A673 (cell line): ENCODE measurements at regions not wholly inside any gene's neighbourhood (a gene's known extent, or its start where the extent isn't known, plus 50 kb on each side); places are given as distances from the start of the nearest gene placed in this dataset.

ENCODE experiments used
- BruUV-seq: library from RNA; stranded (reverse); fragments of 400-500 nt; replicated peaks from 2 replicates; lab custom pipeline; 2021; lab: Mats Ljungman, UMichigan
- CTCF ChIA-PET: fragments of 300-600 bp; sonication (Branson Sonifier 250); formaldehyde crosslinking; loops from one replicate; lab custom pipeline; 2022; ENCODE audit warnings: antibody characterized with exemption; lab: Charles Lee
- POLR2A ChIA-PET: fragments of 300-600 bp; sonication (Branson Sonifier 250); formaldehyde crosslinking; loops from one replicate; lab custom pipeline; 2022; ENCODE audit warnings: antibody characterized with exemption; ENCODE audit not compliant: low non-redundant PET; lab: Charles Lee
- DNase-seq: peaks from one replicate; pipeline ENCODE4 v3.0.0-alpha.2; 2015; ENCODE audit warnings: low spot score
- H3K27ac ChIP-seq: fragments of 200-600 bp; sonication (generic); 2 replicates; pipeline ENCODE4 v1.5.1; 2016; ENCODE audit warnings: mixed run types, low read depth, mild to moderate bottlenecking, mixed read lengths, antibody characterized with exemption, low read length; ENCODE audit not compliant: poor library complexity, severe bottlenecking
- H3K27me3 ChIP-seq: fragments of 200-600 bp; sonication (generic); replicated peaks from 2 replicates; pipeline ENCODE4 v1.6.1; 2017; ENCODE audit warnings: mixed run types, low read depth, mild to moderate bottlenecking, mixed read lengths, antibody characterized with exemption, low read length; ENCODE audit not compliant: insufficient read depth, poor library complexity
- H3K36me3 ChIP-seq: fragments of 200-600 bp; sonication (generic); 2 replicates; pipeline ENCODE4 v1.6.1; 2016; ENCODE audit warnings: mixed run types, mild to moderate bottlenecking, mixed read lengths, antibody characterized with exemption, low read length; ENCODE audit not compliant: insufficient read depth, poor library complexity, severe bottlenecking
- H3K4me1 ChIP-seq: fragments of 200-600 bp; sonication (generic); 2 replicates; pipeline ENCODE4 v1.6.1; 2017; ENCODE audit warnings: mixed run types, mild to moderate bottlenecking, mixed read lengths, antibody characterized with exemption, low read length; ENCODE audit not compliant: insufficient read depth, poor library complexity, severe bottlenecking
- H3K4me3 ChIP-seq: fragments of 200-600 bp; sonication (generic); 2 replicates; pipeline ENCODE4 v1.5.1; 2016; ENCODE audit warnings: low read depth, mixed run types, mild to moderate bottlenecking, mixed read lengths, low read length; ENCODE audit not compliant: poor library complexity, severe bottlenecking
- H3K9me3 ChIP-seq: fragments of 200-600 bp; sonication (generic); 2 replicates; pipeline ENCODE4 v1.6.1; 2016; ENCODE audit warnings: mixed run types, low read depth, mild to moderate bottlenecking, mixed read lengths, antibody characterized with exemption, low read length; ENCODE audit not compliant: poor library complexity, severe bottlenecking
- EZH2 ChIP-seq: fragments of 200-600 bp; sonication (generic); IDR thresholded peaks from 2 replicates; pipeline ENCODE4 v1.6.1; 2017; ENCODE audit warnings: borderline replicate concordance, low read depth, mild to moderate bottlenecking, mixed read lengths, antibody characterized with exemption, low read length; ENCODE audit not compliant: poor library complexity, severe bottlenecking
- intact Hi-C: fragments of 100-400 bp; cut with micrococcal nuclease; formaldehyde crosslinking; loops from one replicate; pipeline ENCODE4 v1.10.0; 2022; ENCODE audit not compliant: unreplicated experiment
- TF ChIP-seq, protein P1 (sequence below): fragments of 300-800, 200-600 bp; sonication (generic); conservative IDR thresholded peaks from 2 replicates; pipeline ENCODE4 v1.5.1; 2017; ENCODE audit warnings: low read depth, mild to moderate bottlenecking, antibody characterized with exemption, low read length, moderate library complexity, mixed read lengths

DNA sequence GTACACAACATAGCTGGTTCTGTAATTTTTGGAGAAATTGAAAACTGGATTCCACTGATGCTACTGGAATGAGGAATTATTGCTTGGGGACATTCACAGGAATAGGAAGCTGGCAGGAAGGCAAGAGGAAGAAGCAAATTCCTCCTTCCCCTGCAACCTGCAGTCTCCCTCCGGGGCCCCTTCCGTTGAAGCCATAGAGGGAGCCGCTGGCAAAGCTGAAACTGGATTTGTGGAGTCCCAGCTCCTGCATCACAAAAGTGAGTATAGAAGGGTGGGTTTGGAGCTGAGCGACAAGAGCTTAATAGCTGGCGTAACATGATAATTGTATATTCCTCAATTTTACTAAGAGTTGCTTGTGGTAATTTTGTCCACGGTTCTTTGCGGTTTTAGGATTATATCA, 190.8 kb downstream of the ADRA2A start:
- ChIA-PET POLR2A (no interaction called here), CTCF (no interaction called here)
- intact Hi-C loops: no loop called here
- DNase-seq: no peak
- H3K27me3 ChIP-seq: peaks cover 30% of the 10 kb centered on the region
- no peak overlapping the region for H3K4me3 ChIP-seq
- no peaks in the 10 kb centered on the region for H3K9me3 ChIP-seq
- H3K36me3 ChIP-seq: no peaks in the 10 kb centered on the region
- no TSS peak for BruUV-seq
- no peak for TF ChIP-seq EZH2
- TF ChIP-seq, protein P1, sequence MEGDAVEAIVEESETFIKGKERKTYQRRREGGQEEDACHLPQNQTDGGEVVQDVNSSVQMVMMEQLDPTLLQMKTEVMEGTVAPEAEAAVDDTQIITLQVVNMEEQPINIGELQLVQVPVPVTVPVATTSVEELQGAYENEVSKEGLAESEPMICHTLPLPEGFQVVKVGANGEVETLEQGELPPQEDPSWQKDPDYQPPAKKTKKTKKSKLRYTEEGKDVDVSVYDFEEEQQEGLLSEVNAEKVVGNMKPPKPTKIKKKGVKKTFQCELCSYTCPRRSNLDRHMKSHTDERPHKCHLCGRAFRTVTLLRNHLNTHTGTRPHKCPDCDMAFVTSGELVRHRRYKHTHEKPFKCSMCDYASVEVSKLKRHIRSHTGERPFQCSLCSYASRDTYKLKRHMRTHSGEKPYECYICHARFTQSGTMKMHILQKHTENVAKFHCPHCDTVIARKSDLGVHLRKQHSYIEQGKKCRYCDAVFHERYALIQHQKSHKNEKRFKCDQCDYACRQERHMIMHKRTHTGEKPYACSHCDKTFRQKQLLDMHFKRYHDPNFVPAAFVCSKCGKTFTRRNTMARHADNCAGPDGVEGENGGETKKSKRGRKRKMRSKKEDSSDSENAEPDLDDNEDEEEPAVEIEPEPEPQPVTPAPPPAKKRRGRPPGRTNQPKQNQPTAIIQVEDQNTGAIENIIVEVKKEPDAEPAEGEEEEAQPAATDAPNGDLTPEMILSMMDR: no peak
- H3K27ac ChIP-seq: no peak overlapping the region
- H3K4me1 ChIP-seq: no peaks in the 10 kb centered on the region

DNA sequence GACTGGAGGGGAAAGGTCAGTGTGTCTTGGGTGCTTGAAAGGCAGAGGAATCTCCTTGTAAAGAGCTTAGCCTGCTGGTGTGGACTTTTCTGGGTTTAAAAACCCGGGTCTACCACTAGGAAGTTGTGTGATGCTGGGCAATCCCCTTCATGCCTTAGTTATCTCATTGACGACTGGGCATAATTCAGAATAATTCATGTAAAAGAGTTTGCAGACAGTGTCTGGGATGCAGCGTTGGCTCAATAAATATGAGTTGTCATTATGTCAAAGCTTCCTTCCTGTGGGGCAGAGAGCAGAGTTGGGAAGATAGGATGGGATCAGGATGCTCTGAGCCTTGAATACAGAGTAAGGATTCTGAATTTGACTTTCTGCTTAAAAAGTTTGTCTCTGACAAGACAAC, 196.4 kb downstream of the ADRA2A start:
- no peak overlapping the region for H3K27ac ChIP-seq
- POLR2A ChIA-PET: no interaction called here

DNA sequence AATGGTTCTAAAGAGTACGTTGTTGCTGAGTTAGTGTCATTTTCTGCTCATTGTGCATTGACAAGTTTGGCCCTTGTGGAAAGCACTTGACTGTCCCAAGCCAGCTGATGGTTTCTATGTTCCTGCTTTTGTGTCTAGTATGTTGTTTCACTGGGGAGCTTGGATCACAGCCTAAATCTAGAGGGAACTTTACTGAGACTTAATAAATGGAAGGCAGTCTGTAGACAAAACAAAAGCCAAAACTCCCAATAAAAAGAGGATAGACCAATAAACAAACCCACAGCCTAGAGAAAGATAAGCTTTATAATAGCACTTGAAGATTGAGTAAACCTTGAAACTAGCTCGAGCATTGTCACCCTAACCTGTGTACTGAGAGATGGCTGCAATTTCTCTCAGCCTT, 196.8 kb downstream of the ADRA2A start:
- CTCF ChIA-PET: no interaction called here
- Histone ChIP-seq H3K36me3 (no peaks in the 10 kb centered on the region), H3K4me1 (no peaks in the 10 kb centered on the region), H3K27ac (no peak overlapping the region), H3K9me3 (no peaks in the 10 kb centered on the region), H3K27me3 (peaks cover 20% of the 10 kb centered on the region), H3K4me3 (no peak overlapping the region)
- no TSS peak for BruUV-seq
- POLR2A ChIA-PET: no interaction called here
- TF ChIP-seq EZH2: no peak
- TF ChIP-seq, protein P1: no peak
- intact Hi-C loops: no loop called here
- DNase-seq: no peak

More for the DNA sequence above, 196.4 kb downstream of the ADRA2A start:
- no peaks in the 10 kb centered on the region for H3K36me3 ChIP-seq
- no TSS peak for BruUV-seq
- intact Hi-C loops: no loop called here
- H3K4me3 ChIP-seq: no peak overlapping the region
- CTCF ChIA-PET: no interaction called here
- H3K27me3 ChIP-seq: peaks cover 24% of the 10 kb centered on the region
- TF ChIP-seq EZH2: no peak
- TF ChIP-seq, protein P1: no peak
- no peaks in the 10 kb centered on the region for H3K9me3 ChIP-seq
- no peaks in the 10 kb centered on the region for H3K4me1 ChIP-seq
- DNase-seq: no peak
